Brain microvascular endothelial cell (primary cell): ENCODE measurements at regions not wholly inside any gene's neighbourhood (a gene's known extent, or its start where the extent isn't known, plus 50 kb on each side); places are given as distances from the start of the nearest gene placed in this dataset.

Experiments used
- DNase-seq: peaks from one replicate; pipeline ENCODE4 v3.0.0-alpha.2; 2020
- H3K27ac ChIP-seq: fragments of 250-450 bp; sonication (Bioruptor Pico); 2 replicates; pipeline ENCODE4 v1.5.1; 2020; ENCODE audit warnings: mild to moderate bottlenecking, moderate library complexity
- H3K27me3 ChIP-seq: fragments of 250-450 bp; sonication (Bioruptor Pico); replicated peaks from 2 replicates; pipeline ENCODE4 v1.5.1; 2020; ENCODE audit warnings: mild to moderate bottlenecking
- H3K36me3 ChIP-seq: fragments of 250-450 bp; sonication (Bioruptor Pico); replicated peaks from 2 replicates; pipeline ENCODE4 v1.5.1; 2020; ENCODE audit warnings: mild to moderate bottlenecking
- H3K4me3 ChIP-seq: 2 replicates; pipeline ENCODE4 v1.5.1; 2011; ENCODE audit warnings: low read depth, mild to moderate bottlenecking, control low read depth, low read length, moderate library complexity
- in situ Hi-C: cut with HindIII; loops from 2 replicates; pipeline ENCODE4 v1.10.0; 2017; ENCODE audit warnings: low sequenced_read_pairs, low pct_ligation_motif_present
- TF ChIP-seq, protein P1 (sequence below): IDR thresholded peaks from 2 replicates; pipeline ENCODE4 v1.5.1; 2011; ENCODE audit warnings: low read depth, mild to moderate bottlenecking, moderate library complexity, low read length, control low read depth, inconsistent platforms; ENCODE audit errors: missing control alignments

DNA sequence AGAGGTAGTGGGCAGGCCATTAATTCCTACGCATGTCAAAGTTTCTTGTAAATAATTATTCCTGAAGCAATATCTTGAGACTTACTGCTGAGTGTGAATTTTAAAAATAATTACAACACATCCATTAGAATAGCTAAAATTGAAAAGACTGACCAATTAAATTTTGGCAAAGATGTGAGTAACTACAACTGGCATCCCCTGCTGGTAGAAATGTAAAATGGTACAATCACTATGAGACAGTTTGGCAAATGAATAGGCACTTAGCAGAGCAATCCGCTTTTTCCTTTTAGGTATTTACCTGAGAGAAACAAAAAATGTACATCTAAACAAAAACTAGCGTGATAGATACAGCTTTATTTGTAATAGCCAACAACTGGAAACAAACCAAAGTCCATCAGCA lies 798.9 kb downstream of the BRINP3 start:
- H3K36me3 ChIP-seq: no peaks in the 10 kb centered on the region
- no peaks in the 10 kb centered on the region for H3K27me3 ChIP-seq
- in situ Hi-C loops: no loop called here
- DNase-seq: no peak
- H3K4me3 ChIP-seq: no peak overlapping the region
- H3K27ac ChIP-seq: no peak overlapping the region
- TF ChIP-seq, protein P1, sequence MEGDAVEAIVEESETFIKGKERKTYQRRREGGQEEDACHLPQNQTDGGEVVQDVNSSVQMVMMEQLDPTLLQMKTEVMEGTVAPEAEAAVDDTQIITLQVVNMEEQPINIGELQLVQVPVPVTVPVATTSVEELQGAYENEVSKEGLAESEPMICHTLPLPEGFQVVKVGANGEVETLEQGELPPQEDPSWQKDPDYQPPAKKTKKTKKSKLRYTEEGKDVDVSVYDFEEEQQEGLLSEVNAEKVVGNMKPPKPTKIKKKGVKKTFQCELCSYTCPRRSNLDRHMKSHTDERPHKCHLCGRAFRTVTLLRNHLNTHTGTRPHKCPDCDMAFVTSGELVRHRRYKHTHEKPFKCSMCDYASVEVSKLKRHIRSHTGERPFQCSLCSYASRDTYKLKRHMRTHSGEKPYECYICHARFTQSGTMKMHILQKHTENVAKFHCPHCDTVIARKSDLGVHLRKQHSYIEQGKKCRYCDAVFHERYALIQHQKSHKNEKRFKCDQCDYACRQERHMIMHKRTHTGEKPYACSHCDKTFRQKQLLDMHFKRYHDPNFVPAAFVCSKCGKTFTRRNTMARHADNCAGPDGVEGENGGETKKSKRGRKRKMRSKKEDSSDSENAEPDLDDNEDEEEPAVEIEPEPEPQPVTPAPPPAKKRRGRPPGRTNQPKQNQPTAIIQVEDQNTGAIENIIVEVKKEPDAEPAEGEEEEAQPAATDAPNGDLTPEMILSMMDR: peak; percentile 7

DNA sequence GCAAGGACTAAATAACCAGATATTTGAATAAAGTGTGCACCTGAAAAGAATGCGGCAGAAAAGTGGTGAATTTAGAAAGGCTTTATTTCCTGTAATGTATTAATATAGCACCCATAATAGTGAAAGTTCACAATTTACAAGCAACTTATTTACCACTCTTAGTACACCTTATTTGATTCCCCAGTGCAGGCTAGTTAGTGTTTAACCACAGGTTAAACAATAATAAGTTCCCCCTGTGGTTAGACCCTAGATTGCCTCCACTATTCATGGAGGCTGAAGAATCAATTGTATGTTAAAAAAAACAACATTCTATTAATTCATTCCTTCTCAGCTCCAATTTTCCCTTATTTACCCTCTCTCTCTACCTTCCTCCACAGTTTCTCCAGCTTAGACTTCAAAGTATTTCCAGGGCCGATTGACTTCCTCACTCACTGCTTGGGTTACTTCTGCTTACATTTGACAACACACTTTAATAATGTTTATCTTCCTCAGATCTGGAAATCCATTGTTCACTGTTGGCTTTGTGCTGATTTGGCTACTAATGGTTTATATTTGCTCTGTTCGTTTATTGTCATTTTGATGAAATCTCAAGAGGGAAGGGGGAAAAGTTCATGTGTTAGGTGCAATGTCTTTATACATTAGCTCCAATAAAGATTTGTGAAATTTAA lies 796.3 kb downstream of the BRINP3 start:
- no peak for DNase-seq
- in situ Hi-C loops: no loop called here
- Histone ChIP-seq H3K4me3 (no peak overlapping the region), H3K36me3 (no peaks in the 10 kb centered on the region), H3K27ac (no peak overlapping the region), H3K27me3 (no peaks in the 10 kb centered on the region)
- TF ChIP-seq, protein P1: no peak

DNA sequence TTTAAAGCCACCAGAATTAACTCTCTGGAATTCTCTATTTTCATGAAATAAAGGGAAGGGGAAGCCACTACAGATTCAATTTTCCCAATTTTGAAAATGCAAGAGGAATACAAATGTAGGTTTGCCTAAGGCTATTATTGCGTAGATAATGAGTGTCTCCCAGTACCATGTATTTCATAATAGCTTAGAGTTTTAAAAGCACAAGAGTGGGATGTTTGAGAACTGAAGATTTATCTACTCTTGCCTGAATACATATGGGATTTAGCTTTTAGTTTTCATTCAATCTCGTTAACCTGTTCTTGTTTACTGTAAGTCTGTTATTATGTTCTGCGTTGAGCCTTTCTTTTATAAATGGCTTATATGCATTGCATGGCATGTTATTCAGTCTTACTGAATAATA lies 795.1 kb downstream of the BRINP3 start:
- H3K27me3 ChIP-seq: no peaks in the 10 kb centered on the region
- no peak overlapping the region for H3K27ac ChIP-seq
- H3K4me3 ChIP-seq: no peak overlapping the region
- in situ Hi-C loops: no loop called here
- DNase-seq: no peak
- TF ChIP-seq, protein P1: no peak
- H3K36me3 ChIP-seq: no peaks in the 10 kb centered on the region

DNA sequence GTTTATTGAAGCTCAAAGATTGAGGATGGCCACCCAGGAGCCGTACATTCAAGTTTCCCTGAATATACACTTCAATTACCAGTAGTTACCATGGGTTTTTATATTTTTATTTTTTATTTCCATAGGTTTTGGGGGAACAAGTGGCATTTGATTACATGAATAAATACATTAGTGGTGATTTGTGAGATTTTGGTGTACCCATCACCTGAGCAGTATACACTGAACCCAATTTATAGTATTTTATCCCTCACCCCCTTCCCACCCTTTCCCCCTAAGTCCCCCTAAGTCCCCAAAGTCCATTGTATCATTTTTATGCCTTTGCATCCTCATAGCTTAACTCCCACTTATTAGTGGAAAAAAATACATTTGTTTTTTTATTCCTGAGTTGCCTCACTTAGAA lies 791.4 kb downstream of the BRINP3 start:
- in situ Hi-C loops: no loop called here
- no peak for DNase-seq
- H3K27ac ChIP-seq: no peak overlapping the region
- H3K36me3 ChIP-seq: no peaks in the 10 kb centered on the region
- H3K27me3 ChIP-seq: no peaks in the 10 kb centered on the region
- TF ChIP-seq, protein P1: no peak
- H3K4me3 ChIP-seq: no peak overlapping the region

DNA sequence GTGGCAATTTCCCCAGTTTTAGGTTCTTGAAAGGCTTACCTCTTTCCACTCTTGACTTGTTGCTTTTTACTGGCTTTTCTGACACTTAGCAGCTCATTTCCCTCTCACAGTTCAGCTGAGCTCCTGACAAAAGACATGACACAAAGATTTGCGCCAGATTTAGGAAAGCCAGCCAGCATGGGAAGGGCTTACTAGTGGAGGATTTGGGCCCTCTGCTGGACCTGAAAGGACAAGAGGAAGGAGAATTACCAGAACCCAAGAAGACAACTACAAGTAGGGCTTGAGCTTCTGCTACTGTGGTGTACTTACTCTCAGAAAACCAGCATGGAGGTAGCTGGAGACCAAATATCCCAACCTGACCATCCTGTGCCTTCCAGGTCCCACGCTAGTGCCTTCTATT lies 784.5 kb downstream of the BRINP3 start:
- H3K27me3 ChIP-seq: no peaks in the 10 kb centered on the region
- TF ChIP-seq, protein P1: peak; percentile 19
- no peaks in the 10 kb centered on the region for H3K36me3 ChIP-seq
- no peak for DNase-seq
- H3K4me3 ChIP-seq: no peak overlapping the region
- in situ Hi-C loops: no loop called here
- no peak overlapping the region for H3K27ac ChIP-seq

DNA sequence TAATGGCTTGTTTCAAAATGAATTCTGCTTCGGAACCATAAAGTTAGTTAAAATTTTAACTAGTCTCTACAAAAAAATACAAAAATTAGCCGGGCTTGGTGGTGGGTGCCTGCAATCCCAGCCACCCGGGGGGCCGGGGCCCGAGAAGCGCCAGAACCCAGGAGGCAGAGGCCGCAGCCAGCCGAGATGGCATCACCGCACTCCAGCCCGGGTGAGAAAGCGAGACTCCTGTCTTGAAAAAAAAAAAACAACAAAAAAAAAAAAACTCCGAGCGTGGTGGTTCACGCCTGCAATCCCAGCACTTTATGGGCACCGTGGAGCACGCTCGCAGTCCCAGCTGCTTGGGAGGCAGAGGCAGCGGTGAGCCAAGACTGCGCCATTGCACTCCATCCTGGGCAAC lies 781.4 kb downstream of the BRINP3 start:
- no peak overlapping the region for H3K4me3 ChIP-seq
- in situ Hi-C loops: no loop called here
- no peaks in the 10 kb centered on the region for H3K27me3 ChIP-seq
- H3K27ac ChIP-seq: no peak overlapping the region
- H3K36me3 ChIP-seq: no peaks in the 10 kb centered on the region
- TF ChIP-seq, protein P1: no peak
- DNase-seq: no peak
